PC-3 (cell line): ENCODE measurements at regions not wholly inside any gene's neighbourhood (a gene's known extent, or its start where the extent isn't known, plus 50 kb on each side); places are given as distances from the start of the nearest gene placed in this dataset.
"Not testable (repeated sequence)": the region's sequence is repeated elsewhere in the genome, so short reads cannot be mapped to it uniquely, and the experiment has no call there.

ENCODE experiments used
- ATAC-seq: fragments of 200-7000 bp; cut with Tn5 transposase; 2 replicates; pipeline ENCODE4 v1.9.1; 2020; ENCODE audit warnings: mild to moderate bottlenecking, moderate library complexity
- BruUV-seq: library from RNA; stranded (reverse); fragments of 400-500 nt; replicated peaks from 2 replicates; lab custom pipeline; 2021; lab: Mats Ljungman, UMichigan
- CTCF ChIA-PET: fragments of 300-600 bp; sonication (Branson Sonifier 250); formaldehyde crosslinking; loops from one replicate; lab custom pipeline; 2022; ENCODE audit warnings: antibody characterized with exemption; lab: Charles Lee
- POLR2A ChIA-PET: fragments of 300-600 bp; sonication (Branson Sonifier 250); formaldehyde crosslinking; loops from one replicate; lab custom pipeline; 2022; ENCODE audit warnings: antibody characterized with exemption; ENCODE audit not compliant: unreplicated experiment; lab: Charles Lee
- DNase-seq: peaks from one replicate; pipeline ENCODE4 v3.0.0-alpha.2; 2015
- H2AFZ ChIP-seq: fragments of 300-600 bp; sonication (generic); 2 replicates; pipeline ENCODE4 v1.6.0; 2016; ENCODE audit warnings: antibody characterized with exemption, low read length
- H3F3A ChIP-seq: fragments of 300-600 bp; sonication (generic); one replicate; pipeline ENCODE4 v1.6.0; 2017; ENCODE audit warnings: antibody characterized with exemption, low read length, control low read depth, mild to moderate bottlenecking; ENCODE audit not compliant: unreplicated experiment
- H3K27ac ChIP-seq: fragments of 300-600 bp; sonication (generic); 2 replicates; pipeline ENCODE4 v1.5.1; 2016; ENCODE audit warnings: mild to moderate bottlenecking, low read length
- H3K27me3 ChIP-seq: fragments of 300-600 bp; sonication (generic); 2 replicates; pipeline ENCODE4 v1.6.1; 2016; ENCODE audit warnings: low read length, mixed read lengths
- H3K36me3 ChIP-seq: fragments of 300-600 bp; sonication (generic); 2 replicates; pipeline ENCODE4 v1.6.1; 2016; ENCODE audit warnings: low read depth, mixed run types, low read length, mixed read lengths
- H3K4me1 ChIP-seq: fragments of 300-600 bp; sonication (generic); 2 replicates; pipeline ENCODE4 v1.5.1; 2016; ENCODE audit warnings: low read length; ENCODE audit not compliant: insufficient read depth
- H3K4me2 ChIP-seq: fragments of 300-600 bp; sonication (generic); 2 replicates; pipeline ENCODE4 v1.6.0; 2016; ENCODE audit warnings: low read length
- H3K4me3 ChIP-seq: fragments of 300-600 bp; sonication (generic); 2 replicates; pipeline ENCODE4 v1.5.1; 2016; ENCODE audit warnings: mild to moderate bottlenecking, low read length, mixed read lengths
- H3K79me2 ChIP-seq: fragments of 300-600 bp; sonication (generic); 2 replicates; pipeline ENCODE4 v1.6.1; 2017; ENCODE audit warnings: low read length, mixed read lengths
- H3K9ac ChIP-seq: fragments of 300-600 bp; sonication (generic); 2 replicates; pipeline ENCODE4 v1.6.0; 2016; ENCODE audit warnings: mild to moderate bottlenecking, low read length
- H3K9me2 ChIP-seq: fragments of 300-600 bp; sonication (generic); replicated peaks from 2 replicates; pipeline ENCODE4 v1.6.1; 2016; ENCODE audit warnings: mixed run types, low read length, mixed read lengths
- H3K9me3 ChIP-seq: fragments of 300-600 bp; sonication (generic); 2 replicates; pipeline ENCODE4 v1.6.1; 2016; ENCODE audit warnings: low read length, mixed read lengths
- H4K20me1 ChIP-seq: fragments of 300-600 bp; sonication (generic); 2 replicates; pipeline ENCODE4 v1.6.1; 2016; ENCODE audit warnings: low read length, mixed read lengths
- EZH2 ChIP-seq: fragments of 300-600 bp; sonication (generic); IDR thresholded peaks from one replicate; pipeline ENCODE4 v1.6.1; 2017; ENCODE audit warnings: antibody characterized with exemption, mild to moderate bottlenecking, low read length; ENCODE audit not compliant: unreplicated experiment
- EZH2phosphoT487 ChIP-seq: fragments of 300-600 bp; sonication (generic); IDR thresholded peaks from 2 replicates; pipeline ENCODE4 v1.6.1; 2018; ENCODE audit warnings: mild to moderate bottlenecking, antibody characterized with exemption, low read length, borderline replicate concordance
- intact Hi-C: fragments of 100-400 bp; cut with micrococcal nuclease; formaldehyde crosslinking; loops from 2 replicates; pipeline ENCODE4 v1.9.0; 2023
- TF ChIP-seq, protein P1 (sequence below): fragments of 300-600 bp; sonication (generic); conservative IDR thresholded peaks from 2 replicates; pipeline ENCODE4 v1.5.1; 2017; ENCODE audit warnings: antibody characterized with exemption, low read depth, mild to moderate bottlenecking, low read length

DNA sequence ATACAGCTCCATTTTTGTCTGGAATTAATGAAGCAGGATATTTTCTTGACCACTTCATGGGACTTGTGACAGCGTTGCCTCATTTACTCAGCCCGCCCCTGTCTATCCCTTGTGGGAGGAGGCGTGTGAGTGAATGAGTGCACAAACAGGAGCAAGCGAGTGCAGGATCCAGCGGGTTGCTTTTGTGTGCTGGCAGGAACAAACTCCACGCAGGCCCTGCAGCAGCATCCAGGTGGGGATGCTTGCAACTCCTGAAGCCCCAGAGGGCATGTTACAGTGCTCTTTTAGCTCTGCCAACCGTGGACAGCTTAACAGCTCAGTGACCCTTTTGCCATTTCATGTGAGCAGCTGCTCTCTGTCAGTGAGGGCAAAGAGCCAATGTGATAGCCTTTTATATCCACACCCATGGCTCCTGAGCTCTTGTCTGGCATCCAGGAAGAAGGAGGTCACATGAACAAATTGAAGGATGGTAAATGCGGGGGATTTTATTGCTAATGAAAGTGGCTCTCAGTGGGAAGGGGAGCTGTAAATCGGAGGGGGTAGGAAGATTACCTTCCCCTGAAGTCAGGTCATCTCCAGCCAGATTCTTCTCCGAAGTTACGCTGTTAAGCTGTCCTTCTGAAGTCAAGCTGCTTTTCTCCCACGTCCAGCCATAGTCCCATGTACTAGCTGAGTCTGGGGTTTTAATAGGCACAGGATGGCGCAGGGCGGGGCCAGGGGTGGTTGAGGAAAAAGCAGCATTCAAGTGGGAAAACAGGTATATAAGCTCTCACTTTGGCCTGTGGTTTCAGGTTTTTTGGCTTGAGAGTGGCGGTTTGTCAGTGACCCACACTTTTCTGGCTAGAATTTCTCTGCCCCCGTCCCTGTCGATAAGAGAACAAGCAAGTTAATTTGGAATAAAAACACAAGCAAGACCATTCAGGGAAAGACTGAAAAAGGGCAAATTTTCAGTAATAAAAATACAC lies 714.7 kb upstream of the MBL2 start:
- Histone ChIP-seq H3K9me3 (peaks cover 13% of the 10 kb centered on the region), H3K36me3 (no peaks in the 10 kb centered on the region), H3K79me2 (no peaks in the 10 kb centered on the region), H2AFZ (no peak overlapping the region), H3K9ac (no peak overlapping the region), H3K4me1 (no peaks in the 10 kb centered on the region), H3K9me2 (no peaks in the 10 kb centered on the region), H3K27ac (no peak overlapping the region), H3K4me3 (no peak overlapping the region), H3F3A (no peaks in the 10 kb centered on the region), H3K27me3 (no peaks in the 10 kb centered on the region), H4K20me1 (no peaks in the 10 kb centered on the region), H3K4me2 (no peak overlapping the region)
- CTCF ChIA-PET = no interaction called here
- BruUV-seq = no TSS peak
- intact Hi-C loops = no loop called here
- ATAC-seq = no peak
- DNase-seq = no peak
- TF ChIP-seq EZH2 = no peak
- TF ChIP-seq, protein P1, sequence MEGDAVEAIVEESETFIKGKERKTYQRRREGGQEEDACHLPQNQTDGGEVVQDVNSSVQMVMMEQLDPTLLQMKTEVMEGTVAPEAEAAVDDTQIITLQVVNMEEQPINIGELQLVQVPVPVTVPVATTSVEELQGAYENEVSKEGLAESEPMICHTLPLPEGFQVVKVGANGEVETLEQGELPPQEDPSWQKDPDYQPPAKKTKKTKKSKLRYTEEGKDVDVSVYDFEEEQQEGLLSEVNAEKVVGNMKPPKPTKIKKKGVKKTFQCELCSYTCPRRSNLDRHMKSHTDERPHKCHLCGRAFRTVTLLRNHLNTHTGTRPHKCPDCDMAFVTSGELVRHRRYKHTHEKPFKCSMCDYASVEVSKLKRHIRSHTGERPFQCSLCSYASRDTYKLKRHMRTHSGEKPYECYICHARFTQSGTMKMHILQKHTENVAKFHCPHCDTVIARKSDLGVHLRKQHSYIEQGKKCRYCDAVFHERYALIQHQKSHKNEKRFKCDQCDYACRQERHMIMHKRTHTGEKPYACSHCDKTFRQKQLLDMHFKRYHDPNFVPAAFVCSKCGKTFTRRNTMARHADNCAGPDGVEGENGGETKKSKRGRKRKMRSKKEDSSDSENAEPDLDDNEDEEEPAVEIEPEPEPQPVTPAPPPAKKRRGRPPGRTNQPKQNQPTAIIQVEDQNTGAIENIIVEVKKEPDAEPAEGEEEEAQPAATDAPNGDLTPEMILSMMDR = no peak
- TF ChIP-seq EZH2phosphoT487 = no peak
- POLR2A ChIA-PET = no interaction called here

DNA sequence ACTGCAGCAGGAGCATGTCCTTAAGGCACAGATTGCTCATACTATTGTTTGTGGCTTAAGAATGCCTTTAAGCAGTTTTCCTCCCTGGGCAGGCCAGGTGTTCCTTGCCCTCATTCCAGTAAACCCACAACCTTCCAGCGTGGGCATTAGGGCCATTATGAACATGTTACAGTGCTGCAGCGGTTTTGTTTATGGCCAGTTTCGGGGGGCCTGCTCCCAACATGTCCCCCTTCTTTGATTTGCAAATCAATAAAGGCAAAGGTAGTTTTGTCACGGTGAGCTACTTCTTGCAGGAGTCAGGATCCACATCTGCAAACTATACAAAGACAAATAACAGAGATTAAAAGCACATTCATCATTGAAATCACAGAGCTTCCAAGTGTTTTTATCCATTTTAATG lies 712.8 kb upstream of the MBL2 start:
- peaks cover 13% of the 10 kb centered on the region for H3K9me3 ChIP-seq
- H3K27ac ChIP-seq, H3K4me2 ChIP-seq, H4K20me1 ChIP-seq, H3K4me1 ChIP-seq, H3K4me3 ChIP-seq, POLR2A ChIA-PET, H3K27me3 ChIP-seq, H3K79me2 ChIP-seq, BruUV-seq, H2AFZ ChIP-seq, DNase-seq, CTCF ChIA-PET, H3F3A ChIP-seq, H3K36me3 ChIP-seq, H3K9ac ChIP-seq, ATAC-seq, H3K9me2 ChIP-seq, intact Hi-C loops: not testable (repeated sequence)

DNA sequence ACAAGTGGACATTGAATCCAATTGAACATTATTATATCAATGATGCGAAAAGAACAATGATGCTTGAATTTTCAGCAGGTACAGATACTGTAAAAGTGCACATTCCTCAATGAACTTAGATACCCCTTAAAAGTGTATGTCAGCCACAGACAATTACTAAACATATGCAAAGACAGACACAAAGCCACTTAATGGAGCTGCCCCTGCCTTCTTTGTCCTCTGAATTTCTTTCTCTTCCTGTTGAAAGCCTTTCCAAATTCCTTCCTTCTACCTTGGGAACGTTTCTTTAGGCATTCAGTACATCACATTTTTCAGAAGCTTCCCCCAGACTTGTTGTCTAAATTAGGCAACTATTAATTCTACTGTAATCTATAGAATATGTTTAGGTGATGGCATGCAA lies 706.8 kb upstream of the MBL2 start:
- Histone ChIP-seq H3K9me3 (peaks cover under 1% of the 10 kb centered on the region), H3K36me3 (no peaks in the 10 kb centered on the region), H3K27me3 (0 out of 2 replicates have a peak, but pooled peaks cover 9% of the 10 kb centered on the region), H3K9ac (no peak overlapping the region), H3F3A (no peaks in the 10 kb centered on the region), H3K4me1 (no peaks in the 10 kb centered on the region), H2AFZ (no peak overlapping the region), H3K4me3 (no peak overlapping the region), H4K20me1 (no peaks in the 10 kb centered on the region), H3K4me2 (no peak overlapping the region), H3K79me2 (no peaks in the 10 kb centered on the region), H3K27ac (no peak overlapping the region), H3K9me2 (no peaks in the 10 kb centered on the region)
- POLR2A ChIA-PET = no interaction called here
- no peak for ATAC-seq
- intact Hi-C loops = no loop called here
- BruUV-seq = no TSS peak
- DNase-seq = no peak
- CTCF ChIA-PET = no interaction called here
- TF ChIP-seq EZH2phosphoT487 (0 out of 2 replicates have a peak, but pooled peaks have one; percentile 28), EZH2 (no peak)
